ENCODE measurements at regions not wholly inside any gene's neighbourhood (a gene's known extent, or its start where the extent isn't known, plus 50 kb on each side); places are given as distances from the start of the nearest gene placed in this dataset.
A peak's percentile ranks its signal among the peaks of the same experiment; 100 is the strongest.

DNA sequence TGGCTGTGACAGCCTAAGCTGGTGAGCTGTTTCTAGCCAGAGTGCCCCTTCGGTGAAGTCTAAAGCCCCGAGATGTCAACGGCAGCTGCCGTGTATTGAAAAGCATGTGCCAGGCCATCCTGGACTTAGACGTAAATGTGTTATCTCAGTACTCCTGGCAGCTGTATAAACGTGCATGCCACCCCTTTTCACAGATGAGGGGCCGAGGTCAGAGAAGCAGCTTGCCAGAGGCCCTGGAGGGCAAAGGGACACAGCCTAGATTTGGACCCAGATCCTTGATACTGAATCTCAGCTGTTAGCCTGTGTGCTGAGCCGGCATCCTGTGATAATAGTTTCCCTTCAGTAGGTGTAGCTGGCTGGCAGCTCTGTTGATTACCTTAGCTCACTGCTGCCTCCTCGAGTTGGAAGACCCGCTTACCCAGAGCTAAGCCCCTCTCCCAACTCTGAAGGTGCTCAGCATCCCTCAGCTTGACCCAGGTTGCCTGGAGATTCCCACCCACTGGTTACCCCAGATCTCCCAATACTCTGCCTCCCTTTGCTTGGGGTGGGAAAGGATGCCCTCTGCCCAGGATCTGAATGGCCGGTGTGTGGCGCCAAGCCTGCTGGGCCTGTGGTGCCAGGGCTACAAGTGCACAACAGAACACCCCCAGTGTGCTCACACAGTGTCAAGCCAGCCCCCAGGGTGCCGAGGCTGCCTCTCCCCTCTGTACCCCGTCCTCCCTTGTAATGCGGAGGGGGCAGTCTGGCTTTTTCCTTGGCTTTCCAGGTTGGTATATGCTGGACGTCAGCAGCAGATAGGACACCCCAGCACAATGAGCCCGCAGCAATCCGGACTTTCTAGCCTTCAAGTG, 59.8 kb upstream of the WNT7B start:
- Histone ChIP-seq H3K4me1 (ENCODE audit: control insufficient read depth, insufficient read depth, low read length) (peaks cover 7% of the 10 kb centered on the region), H3K4me3 (ENCODE audit: insufficient read depth, low read depth, low read length) (peak overlapping the region; percentile 94), H2BK5ac (ENCODE audit: low read depth, low read length, poor library complexity, severe bottlenecking) (peak overlapping the region; percentile 53), H3K4me2 (ENCODE audit: low read depth, low read length) (peak overlapping the region; percentile 99), H3K18ac (ENCODE audit: low read depth, low read length) (no peak overlapping the region), H3K9me3 (ENCODE audit: control insufficient read depth, insufficient read depth, low read length) (no peaks in the 10 kb centered on the region), H3K14ac (replicated peaks; ENCODE audit: low read depth, low read length) (peak overlapping the region; percentile 95), H4K5ac (ENCODE audit: low read depth, low read length) (peak overlapping the region; percentile 96), H2AK5ac (ENCODE audit: low read depth, low read length) (peak overlapping the region; percentile 96), H4K8ac (ENCODE audit: low read depth in 2 of 2, low read length in 2 of 2) (peak overlapping the region; percentile 86 to 96; a peak in 3 of 4 replicates), H3K23ac (ENCODE audit: low read depth, low read length) (peak overlapping the region; percentile 85), H2BK20ac (ENCODE audit: low read depth, low read length) (no peak overlapping the region; the same call in 1 of the 2 replicates), H2BK15ac (ENCODE audit: low read depth, low read length) (0 out of 3 replicates have a peak overlapping the region, but pooled peaks have one; percentile 9), H4K91ac (ENCODE audit: insufficient read depth, low read depth, low read length) (peak overlapping the region; percentile 87), H3K9me1 (ENCODE audit: insufficient read depth, low read length) (peaks cover 7% of the 10 kb centered on the region), H3K56ac (ENCODE audit: extremely low read depth, insufficient read depth, low read length) (peak overlapping the region; percentile 67; the same call in 1 of the 2 replicates), H3K4ac (ENCODE audit: low read depth, low read length) (peak overlapping the region; percentile 98), H3K36me3 (ENCODE audit: control insufficient read depth, insufficient read depth, low read length) (no peaks in the 10 kb centered on the region), H3K27ac (ENCODE audit: insufficient read depth, low read length) (peak overlapping the region; percentile 88), H4K20me1 (ENCODE audit: insufficient read depth, low read length) (no peaks in the 10 kb centered on the region), H3K79me1 (ENCODE audit: low read depth in 1 of 2, low read length in 2 of 2) (peaks cover 4 to 12% of the 10 kb centered on the region in 2 experiments; a peak in 3 of 4 replicates), H3K27me3 (ENCODE audit: control insufficient read depth, insufficient read depth, low read length) (no peaks in the 10 kb centered on the region), H2BK120ac (ENCODE audit: low read depth, low read length) (no peak overlapping the region; the same call in 1 of the 2 replicates), H2AFZ (replicated peaks; ENCODE audit: low read length, poor library complexity) (peak overlapping the region; percentile 90), H2AK9ac (replicated peaks; ENCODE audit: low read depth, low read length, poor library complexity) (peak overlapping the region; percentile 93), H3K9ac (ENCODE audit: low read depth, low read length) (peak overlapping the region; percentile 94)
- POLR2A ChIA-PET (ENCODE audit: unreplicated experiment), result no interaction called here
- in situ Hi-C loops (cut with MboI; ENCODE audit: low sequenced_read_pairs) (no loop called here), intact Hi-C loops (cut with micrococcal nuclease) (no loop called here), dilution Hi-C loops (cut with HindIII; ENCODE audit: low sequenced_read_pairs, unreplicated experiment) (no loop called here)
- BruUV-seq (replicated peaks), result no TSS peak
- 43% methylated on average over 9 of the region's 18 CpGs; no CpG with 5 or more reads in 1 of the 2 experiments for WGBS, 2 experiments (ENCODE audit: extremely low coverage in 2 of 2, insufficient read length in 1 of 2)
- no peak for ATAC-seq (ENCODE audit: low read depth)
- DNase-seq, result no peak
- no peak for TF ChIP-seq USF2 (IDR thresholded peaks at IDR 0.05; ENCODE audit: low read depth, low read length)
- TF ChIP-seq RAD21 (IDR thresholded peaks at IDR 0.05; ENCODE audit: low read length), result peak; percentile 28; the same call in 1 of the 2 replicates
- TF ChIP-seq CTCF (conservative IDR thresholded peaks at IDR 0.05; ENCODE audit: low read depth, low read length), result peak; percentile 22; the same call in 1 of the 2 replicates
- CTCF ChIA-PET, result interaction anchor here (0.7 to 2.5 kb wide), 2 partner anchors 24 to 30 kb away, joined by 3 to 12 read pairs; no protein-coding TSS in a partner anchor

Measured in IMR-90 (cell line).